B cell (primary cell): ENCODE measurements at regions not wholly inside any gene's neighbourhood (a gene's known extent, or its start where the extent isn't known, plus 50 kb on each side); places are given as distances from the start of the nearest gene placed in this dataset.

ENCODE experiments used
- ATAC-seq: fragments of 200-7000 bp; cut with Tn5 transposase; one replicate; pipeline ENCODE4 v1.10.0; 2021; ENCODE audit warnings: low read depth, mild to moderate bottlenecking, moderate number of reproducible peaks, moderate library complexity
- CTCF ChIA-PET: fragments of 350-600 bp; sonication (Branson Sonifier 250); formaldehyde crosslinking; loops from one replicate; lab custom pipeline; 2021; ENCODE audit warnings: antibody characterized with exemption, inconsistent platforms; lab: Charles Lee
- POLR2A ChIA-PET: fragments of 350-600 bp; sonication (Branson Sonifier 250); formaldehyde crosslinking; loops from one replicate; lab custom pipeline; 2021; ENCODE audit warnings: antibody characterized with exemption; lab: Charles Lee
- DNase-seq: peaks from one replicate; pipeline ENCODE4 v3.0.0; 2013
- H2AFZ ChIP-seq: 2 replicates; pipeline ENCODE4 v1.6.1; 2012; ENCODE audit warnings: mild to moderate bottlenecking, low read depth, low read length; ENCODE audit not compliant: insufficient read depth, poor library complexity, severe bottlenecking
- H3K27ac ChIP-seq, 2 donors: 1 replicate in 1 of 2; 2 replicates in 1 of 2; pipeline ENCODE4 v1.5.1; 2012 to 2013; ENCODE audit warnings: low read length in 2 of 2, mild to moderate bottlenecking in 2 of 2, moderate library complexity in 1 of 2
- H3K27me3 ChIP-seq, 4 experiments: fragments of 200-600 bp in 1 of 4; sonication (generic) in 1 of 4; replicated peaks in 1 of 4; 1 replicate in 2 of 4; 2 replicates in 2 of 4; pipeline versions ENCODE4 v1.6.1 to v1.7.0; 2013 to 2016; ENCODE audit warnings: low read length in 3 of 4, mild to moderate bottlenecking in 2 of 4, mixed read lengths in 1 of 4, moderate library complexity in 1 of 4; ENCODE audit not compliant: insufficient read depth in 4 of 4, control insufficient read depth in 3 of 4; ENCODE audit errors: control extremely low read depth in 1 of 4
- H3K36me3 ChIP-seq, 2 experiments: replicated peaks in 1 of 2; 1 replicate in 1 of 2; 2 replicates in 1 of 2; pipeline versions ENCODE4 v1.6.1 to v1.7.1; 2013; ENCODE audit warnings: low read length in 1 of 2; ENCODE audit not compliant: insufficient read depth in 2 of 2, control insufficient read depth in 1 of 2; ENCODE audit errors: control extremely low read depth in 1 of 2, extremely low read depth in 1 of 2
- H3K4me1 ChIP-seq, 2 donors: fragments of 200-600 bp in 1 of 2; sonication (generic) in 1 of 2; 1 replicate in 1 of 2; 2 replicates in 1 of 2; pipeline versions ENCODE4 v1.5.1 to v1.6.1; 2013 to 2017; ENCODE audit warnings: low read length in 2 of 2; ENCODE audit not compliant: control insufficient read depth in 2 of 2, insufficient read depth in 2 of 2
- H3K4me2 ChIP-seq: replicated peaks from 2 replicates; pipeline ENCODE3; 2012; ENCODE audit warnings: mild to moderate bottlenecking, low read depth, low read length; ENCODE audit not compliant: poor library complexity, severe bottlenecking
- H3K4me3 ChIP-seq, 5 experiments: fragments of 200-600 bp in 1 of 5; sonication (generic) in 1 of 5; 1 replicate in 3 of 5; 2 replicates in 2 of 5; pipeline versions ENCODE4 v1.5.1 to v1.7.0; 2011 to 2016; ENCODE audit warnings: low read length in 4 of 5, mild to moderate bottlenecking in 4 of 5, low read depth in 2 of 5, control low read depth in 1 of 5, moderate library complexity in 1 of 5; ENCODE audit not compliant: insufficient read depth in 1 of 5; ENCODE audit errors: control extremely low read depth in 1 of 5, extremely low read depth in 1 of 5
- H3K79me2 ChIP-seq: fragments of 200-600 bp; sonication (generic); one replicate; pipeline ENCODE4 v1.6.0; 2016; ENCODE audit warnings: low read length; ENCODE audit not compliant: control insufficient read depth, insufficient read depth
- H3K9ac ChIP-seq: fragments of 200-600 bp; sonication (generic); 2 replicates; pipeline ENCODE4 v1.6.1; 2017; ENCODE audit warnings: mild to moderate bottlenecking, low read length, moderate library complexity
- H3K9me3 ChIP-seq, 3 donors: one replicate each; pipeline versions ENCODE4 v1.6.1 to v1.7.1; 2013; ENCODE audit warnings: low read length in 2 of 3; ENCODE audit not compliant: control insufficient read depth in 2 of 3, insufficient read depth in 1 of 3; ENCODE audit errors: control extremely low read depth in 1 of 3
- H4K20me1 ChIP-seq: 2 replicates; pipeline ENCODE4 v1.6.0; 2012; ENCODE audit warnings: mild to moderate bottlenecking, low read length; ENCODE audit not compliant: insufficient read depth, control insufficient read depth, poor library complexity, severe bottlenecking
- H3K27ac Mint-ChIP-seq: one replicate; pipeline ENCODE4 v1.8.0; 2021; ENCODE audit warnings: mixed read lengths
- H3K27me3 Mint-ChIP-seq: one replicate; pipeline ENCODE4 v1.8.0; 2021; ENCODE audit warnings: mixed read lengths
- H3K4me1 Mint-ChIP-seq: one replicate; pipeline ENCODE4 v1.8.0; 2021; ENCODE audit warnings: mixed read lengths
- H3K4me3 Mint-ChIP-seq: one replicate; pipeline ENCODE4 v1.8.0; 2021; ENCODE audit warnings: mixed read lengths
- H3K9me3 Mint-ChIP-seq: one replicate; pipeline ENCODE4 v1.8.0; 2022; ENCODE audit warnings: mixed read lengths; ENCODE audit not compliant: insufficient read depth
- EZH2 ChIP-seq: IDR thresholded peaks from 2 replicates; pipeline ENCODE4 v1.6.1; 2012; ENCODE audit warnings: borderline replicate concordance, low read depth, mild to moderate bottlenecking, moderate library complexity, low read length; ENCODE audit not compliant: insufficient read depth, poor library complexity, severe bottlenecking
- WGBS: methylation state at CpG from one replicate; pipeline ENCODE4 v1.1.5; 2013; ENCODE audit warnings: missing lambda C conversion rate; ENCODE audit not compliant: insufficient coverage; 5-methylcytosine and 5-hydroxymethylcytosine counted together
- intact Hi-C: fragments of 100-400 bp; cut with micrococcal nuclease; formaldehyde crosslinking; loops from one replicate; pipeline ENCODE4 v1.10.0; 2022
- TF ChIP-seq, protein P1 (sequence below): fragments of 200-600 bp; IDR thresholded peaks from one replicate; pipeline ENCODE4 v1.8.0; 2022; ENCODE audit warnings: antibody characterized with exemption, mild to moderate bottlenecking

DNA sequence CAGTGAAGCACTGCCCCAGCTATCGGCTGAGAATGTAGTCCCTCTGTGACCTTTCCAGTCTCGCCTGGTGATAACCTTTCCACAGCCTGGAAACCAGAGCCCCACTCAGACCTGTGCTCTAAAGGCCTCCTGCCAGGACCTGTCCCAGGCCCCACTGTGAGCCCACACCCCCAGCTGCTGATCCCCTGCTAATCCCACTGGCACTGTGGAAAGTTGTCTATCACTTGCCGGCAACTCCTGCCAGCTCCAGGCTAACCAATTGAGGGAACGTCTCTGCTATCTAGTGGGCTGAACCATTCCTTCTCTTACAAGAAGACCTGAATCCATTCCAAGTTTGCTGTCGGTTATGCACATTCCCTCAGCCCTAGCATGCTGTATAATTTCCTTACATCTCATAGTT lies 328.2 kb downstream of the FAM181B start:
- H3K4me2 ChIP-seq = no peak overlapping the region
- POLR2A ChIA-PET = no interaction called here
- CTCF ChIA-PET = no interaction called here
- no peaks in the 10 kb centered on the region for H3K36me3 ChIP-seq
- Mint-ChIP-seq H3K27ac (no peak overlapping the region), H3K4me1 (no peaks in the 10 kb centered on the region), H3K4me3 (no peak overlapping the region), H3K9me3 (no peaks in the 10 kb centered on the region), H3K27me3 (no peaks in the 10 kb centered on the region)
- no peaks in the 10 kb centered on the region for H3K79me2 ChIP-seq
- no peak for ATAC-seq
- TF ChIP-seq, protein P1, sequence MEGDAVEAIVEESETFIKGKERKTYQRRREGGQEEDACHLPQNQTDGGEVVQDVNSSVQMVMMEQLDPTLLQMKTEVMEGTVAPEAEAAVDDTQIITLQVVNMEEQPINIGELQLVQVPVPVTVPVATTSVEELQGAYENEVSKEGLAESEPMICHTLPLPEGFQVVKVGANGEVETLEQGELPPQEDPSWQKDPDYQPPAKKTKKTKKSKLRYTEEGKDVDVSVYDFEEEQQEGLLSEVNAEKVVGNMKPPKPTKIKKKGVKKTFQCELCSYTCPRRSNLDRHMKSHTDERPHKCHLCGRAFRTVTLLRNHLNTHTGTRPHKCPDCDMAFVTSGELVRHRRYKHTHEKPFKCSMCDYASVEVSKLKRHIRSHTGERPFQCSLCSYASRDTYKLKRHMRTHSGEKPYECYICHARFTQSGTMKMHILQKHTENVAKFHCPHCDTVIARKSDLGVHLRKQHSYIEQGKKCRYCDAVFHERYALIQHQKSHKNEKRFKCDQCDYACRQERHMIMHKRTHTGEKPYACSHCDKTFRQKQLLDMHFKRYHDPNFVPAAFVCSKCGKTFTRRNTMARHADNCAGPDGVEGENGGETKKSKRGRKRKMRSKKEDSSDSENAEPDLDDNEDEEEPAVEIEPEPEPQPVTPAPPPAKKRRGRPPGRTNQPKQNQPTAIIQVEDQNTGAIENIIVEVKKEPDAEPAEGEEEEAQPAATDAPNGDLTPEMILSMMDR = no peak
- TF ChIP-seq EZH2 = no peak
- 90% methylated on average over 4 of the region's 5 CpGs for WGBS
- no peaks in the 10 kb centered on the region for H3K4me1 ChIP-seq
- DNase-seq = no peak
- H2AFZ ChIP-seq = no peak overlapping the region
- H3K9me3 ChIP-seq = peaks cover 0 to 11% (median 0%) of the 10 kb centered on the region in 3 donors
- H3K27me3 ChIP-seq = no peaks in the 10 kb centered on the region
- no peak overlapping the region for H3K9ac ChIP-seq
- H3K4me3 ChIP-seq = no peak overlapping the region
- intact Hi-C loops = no loop called here
- H3K27ac ChIP-seq = no peak overlapping the region
- no peaks in the 10 kb centered on the region for H4K20me1 ChIP-seq

DNA sequence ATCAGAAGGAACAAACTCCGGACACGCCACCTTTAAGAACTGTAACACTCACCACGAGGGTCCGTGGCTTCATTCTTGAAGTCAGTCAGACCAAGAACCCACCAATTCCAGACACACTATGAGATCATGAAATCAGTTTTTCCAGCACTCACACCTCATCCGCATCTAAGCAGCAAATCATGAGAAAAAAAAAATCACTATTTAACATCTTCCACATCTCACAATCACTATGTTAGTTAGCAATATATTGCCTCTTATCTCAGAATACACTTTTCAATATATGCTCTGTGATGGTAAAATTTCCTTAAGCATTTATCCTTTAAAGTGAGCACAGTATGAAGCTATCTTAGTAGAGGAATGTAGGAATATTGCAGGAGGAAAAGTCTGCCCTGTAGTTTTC lies 328.7 kb downstream of the FAM181B start:
- no peak overlapping the region for H3K4me3 ChIP-seq
- CTCF ChIA-PET = no interaction called here
- ATAC-seq (no peak), DNase-seq (no peak)
- H3K27ac ChIP-seq = no peak overlapping the region
- peaks cover 0 to 8% (median 0%) of the 10 kb centered on the region in 3 donors for H3K9me3 ChIP-seq
- H3K4me2 ChIP-seq = no peak overlapping the region
- H3K27me3 Mint-ChIP-seq = no peaks in the 10 kb centered on the region
- intact Hi-C loops = no loop called here
- H3K4me1 ChIP-seq = no peaks in the 10 kb centered on the region
- H3K27me3 ChIP-seq = no peaks in the 10 kb centered on the region
- H4K20me1 ChIP-seq = no peaks in the 10 kb centered on the region
- no peaks in the 10 kb centered on the region for H3K4me1 Mint-ChIP-seq
- no peak overlapping the region for H3K4me3 Mint-ChIP-seq
- TF ChIP-seq, protein P1 = no peak
- no peak for TF ChIP-seq EZH2
- POLR2A ChIA-PET = no interaction called here
- H2AFZ ChIP-seq = no peak overlapping the region
- WGBS = 95% methylated on average over 5 of the region's 5 CpGs
- no peak overlapping the region for H3K27ac Mint-ChIP-seq
- no peaks in the 10 kb centered on the region for H3K9me3 Mint-ChIP-seq
- H3K79me2 ChIP-seq = no peaks in the 10 kb centered on the region
- H3K36me3 ChIP-seq = no peaks in the 10 kb centered on the region
- no peak overlapping the region for H3K9ac ChIP-seq
